ENCODE measurements at regions not wholly inside any gene's neighbourhood (a gene's known extent, or its start where the extent isn't known, plus 50 kb on each side); places are given as distances from the start of the nearest gene placed in this dataset.

GRCh38 chr10:23965123-23965522 lies 243.8 kb upstream of the KIAA1217 start:
- no peaks in the 10 kb centered on the region for H3K79me2 ChIP-seq (ENCODE audit: control insufficient read depth, insufficient read depth, low read length)
- H3K27me3 ChIP-seq (ENCODE audit: control insufficient read depth in 2 of 2, insufficient read depth in 2 of 2, low read length in 2 of 2), result no peaks in the 10 kb centered on the region
- H3K4me1 ChIP-seq (ENCODE audit: control insufficient read depth, extremely low read depth, insufficient read depth, low read length), result no peaks in the 10 kb centered on the region
- FAIRE-seq (no peak), DNase-seq (ENCODE audit: low read depth, low spot score) (no peak)
- no TSS peak for BruUV-seq (replicated peaks)
- CTCF ChIA-PET, result no interaction called here
- H3K36me3 ChIP-seq (ENCODE audit: control insufficient read depth in 2 of 2, extremely low read depth in 1 of 2, insufficient read depth in 2 of 2, low read length in 2 of 2), result no peaks in the 10 kb centered on the region
- no peak overlapping the region for H3K4me3 ChIP-seq (replicated peaks in 1 of 3; ENCODE audit: insufficient read depth in 1 of 3, low read depth in 1 of 3, low read length in 3 of 3)
- peaks cover 2% of the 10 kb centered on the region for H3K9me3 ChIP-seq (replicated peaks; ENCODE audit: control insufficient read depth, insufficient read depth, low read length)
- POLR2A ChIA-PET, result no interaction called here
- no peak for TF ChIP-seq MAX (IDR thresholded peaks at IDR 0.05; ENCODE audit: insufficient read depth, insufficient read length)
- no peak for TF ChIP-seq POLR2AphosphoS5 (IDR thresholded peaks at IDR 0.05; ENCODE audit: insufficient read depth, low read depth, low read length)
- TF ChIP-seq POLR2A (IDR thresholded peaks at IDR 0.05; ENCODE audit: low read depth, low read length), result no peak
- TF ChIP-seq JUN (IDR thresholded peaks at IDR 0.05; ENCODE audit: borderline replicate concordance, insufficient read depth, insufficient read length, low read depth), result no peak
- TF ChIP-seq FOS (IDR thresholded peaks at IDR 0.05; ENCODE audit: borderline replicate concordance, insufficient read depth, low read length), result no peak
- TF ChIP-seq GATA2 (IDR thresholded peaks at IDR 0.05; ENCODE audit: insufficient read depth, insufficient read length, low read depth, low read length), result no peak
- TF ChIP-seq EZH2 (IDR thresholded peaks at IDR 0.05; ENCODE audit: borderline replicate concordance, low read depth, low read length, severe bottlenecking), result no peak
- no peak for TF ChIP-seq CTCF (IDR thresholded peaks at IDR 0.05; ENCODE audit: extremely low read depth in 1 of 2, insufficient read depth in 1 of 2, low read depth in 1 of 2, low read length in 2 of 2)
- no peak for TF ChIP-seq MYC (IDR thresholded peaks at IDR 0.05; ENCODE audit: low read depth, low read length)
- H3K9ac ChIP-seq (replicated peaks; ENCODE audit: extremely low read depth, insufficient read depth, low read length), result no peak overlapping the region
- dilution Hi-C loops (cut with MboI; ENCODE audit: extremely low pct_ligation_motif_present, low sequenced_read_pairs), result no loop called here
- no peak overlapping the region for H2AFZ ChIP-seq (ENCODE audit: low read depth, low read length)
- intact Hi-C loops (cut with micrococcal nuclease), result no loop called here
- H3K27ac ChIP-seq (ENCODE audit: insufficient read depth, low read depth, low read length), result no peak overlapping the region
- H4K20me1 ChIP-seq (replicated peaks; ENCODE audit: control insufficient read depth, extremely low read depth, insufficient read depth, low read length), result no peaks in the 10 kb centered on the region
- no peaks in the 10 kb centered on the region for H3K9me1 ChIP-seq (replicated peaks; ENCODE audit: control insufficient read depth, extremely low read depth, insufficient read depth, low read length)
- no peak overlapping the region for H3K4me2 ChIP-seq (ENCODE audit: insufficient read depth, low read length)
